ENCODE measurements at regions not wholly inside any gene's neighbourhood (a gene's known extent, or its start where the extent isn't known, plus 50 kb on each side); places are given as distances from the start of the nearest gene placed in this dataset.

GRCh38 chr2:51108794-51109193 is 76.9 kb upstream of the NRXN1 start:
- DNase-seq = no peak

DNA sequence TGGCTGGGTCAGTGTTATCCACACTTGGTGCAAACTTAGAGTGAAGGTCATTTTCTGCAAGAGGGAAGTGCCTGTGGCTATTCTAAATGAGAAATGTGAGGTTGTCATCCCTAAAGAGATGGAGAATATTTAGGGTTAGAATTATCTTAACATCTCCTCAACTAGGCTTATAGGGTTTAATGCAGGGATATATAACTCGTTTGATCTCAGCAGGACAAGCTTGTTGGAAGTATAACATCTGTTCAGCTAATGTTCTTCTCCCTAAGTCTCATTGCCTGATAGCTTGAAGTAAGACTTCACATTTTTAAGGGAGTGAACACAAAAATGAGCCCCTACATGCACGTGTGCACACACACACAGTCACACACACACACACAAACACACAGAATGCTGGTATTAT is 75.9 kb upstream of the NRXN1 start:
- DNase-seq = no peak

DNA sequence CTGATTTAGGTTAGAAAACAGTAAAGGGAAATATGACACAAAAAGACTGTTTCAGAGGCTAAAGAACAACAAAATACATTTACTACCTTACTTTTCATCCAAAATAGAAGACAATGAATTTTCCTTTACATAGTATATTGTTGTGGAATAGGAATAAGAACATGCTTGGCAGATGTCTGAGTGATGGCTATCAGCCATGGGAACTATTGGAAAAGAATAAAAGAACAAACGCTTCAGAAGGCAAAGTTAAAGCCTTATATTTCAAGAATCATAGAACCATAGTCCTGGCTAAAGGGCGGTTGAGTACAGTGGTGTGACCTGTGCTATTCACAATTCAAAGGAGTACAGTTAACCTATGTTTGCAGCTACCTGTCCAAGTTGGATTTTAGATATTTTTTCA is 73.9 kb upstream of the NRXN1 start:
- no peak for DNase-seq

GRCh38 chr2:51103205-51103604 is 71.3 kb upstream of the NRXN1 start:
- no peak for DNase-seq

DNA sequence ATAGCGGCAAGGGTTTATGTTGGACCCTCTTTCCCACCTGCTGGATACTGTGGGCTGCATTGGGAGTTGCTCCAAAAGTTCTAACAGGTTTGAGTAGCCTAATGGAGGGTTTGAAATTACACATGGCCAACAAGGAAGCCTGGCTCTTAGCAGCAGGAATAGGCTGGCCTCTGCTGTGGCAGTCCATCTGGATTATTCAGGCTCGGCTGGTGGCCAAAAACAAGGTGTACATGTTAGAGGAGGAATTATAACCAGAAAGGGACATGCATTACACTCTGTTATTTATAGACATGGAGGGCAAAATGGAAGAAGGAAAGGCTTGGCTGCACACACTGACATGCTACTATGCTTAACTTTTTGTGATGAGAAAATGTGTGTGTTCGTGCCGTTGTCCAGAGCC is 61.1 kb upstream of the NRXN1 start:
- DNase-seq = no peak

GRCh38 chr2:51085420-51086068 is 53.6 kb upstream of the NRXN1 start:
- no peak for DNase-seq

DNA sequence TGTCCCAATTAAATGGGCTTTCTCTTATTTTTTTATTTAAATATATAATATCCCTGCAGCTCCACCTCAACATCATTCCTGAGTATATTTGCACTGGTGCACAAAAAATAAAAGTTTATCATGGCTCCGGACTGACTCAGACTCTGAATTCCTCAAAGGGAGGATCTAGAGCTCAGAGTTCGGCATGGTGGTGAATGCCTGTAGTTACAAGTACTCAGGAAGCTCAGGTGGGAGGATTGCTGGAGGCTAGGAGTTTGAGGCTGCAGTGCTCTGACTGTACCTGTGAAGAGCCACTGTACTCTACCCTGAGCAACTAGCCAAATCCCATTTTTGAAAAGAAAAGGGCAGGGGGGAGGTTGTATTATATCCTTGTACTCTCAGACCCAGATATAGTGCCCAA is 52.8 kb upstream of the NRXN1 start:
- no peak for DNase-seq

All from NCI-H1694 treated with DMSO at 0.1 percent for 48 hours (cell line).